Tibial nerve (tissue), 4 donors: ENCODE measurements at regions not wholly inside any gene's neighbourhood (a gene's known extent, or its start where the extent isn't known, plus 50 kb on each side); places are given as distances from the start of the nearest gene placed in this dataset.

Source experiments
- EP300 ChIP-seq, 2 donors: sonication (generic); formaldehyde crosslinking; IDR thresholded peaks; one replicate each; pipeline ENCODE4 v1.6.1; 2017; ENCODE audit warnings: antibody characterized with exemption in 2 of 2, mild to moderate bottlenecking in 1 of 2
- POLR2A ChIP-seq, 2 donors: fragments of 450-650 bp; IDR thresholded peaks; one replicate each; pipeline ENCODE4 v1.6.1; 2017; ENCODE audit warnings: antibody characterized with exemption in 2 of 2, mild to moderate bottlenecking in 2 of 2, moderate library complexity in 2 of 2
- TF ChIP-seq, protein P1 (sequence below), 5 experiments: fragments of 200-600 bp in 3 of 5; fragments of 450-650 bp in 2 of 5; sonication (generic) in 3 of 5; IDR thresholded peaks; one replicate each; pipeline ENCODE4 v1.5.1; 2016 to 2019; ENCODE audit warnings: antibody characterized with exemption in 5 of 5, mild to moderate bottlenecking in 3 of 5, moderate library complexity in 2 of 5

DNA sequence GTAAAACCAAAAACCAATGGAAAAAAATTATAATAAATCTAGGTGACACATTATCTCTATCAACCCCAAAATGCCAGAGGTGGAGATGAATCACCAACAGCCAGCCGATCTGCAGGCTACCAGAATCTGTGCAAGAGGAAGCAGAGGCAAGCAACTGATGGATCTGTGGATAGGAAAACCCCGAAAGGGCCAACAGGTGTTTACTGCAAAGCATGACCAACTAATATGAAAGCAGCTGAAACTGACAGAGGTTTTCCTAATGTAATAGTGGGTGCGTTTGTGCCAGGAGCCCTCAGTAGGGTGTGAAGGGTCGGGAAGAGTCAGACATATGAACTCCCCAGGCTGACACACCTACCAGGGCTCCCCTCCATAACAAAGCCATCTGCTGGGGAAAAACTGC is 554.6 kb downstream of the RFC3 start:
- TF ChIP-seq, protein P1, sequence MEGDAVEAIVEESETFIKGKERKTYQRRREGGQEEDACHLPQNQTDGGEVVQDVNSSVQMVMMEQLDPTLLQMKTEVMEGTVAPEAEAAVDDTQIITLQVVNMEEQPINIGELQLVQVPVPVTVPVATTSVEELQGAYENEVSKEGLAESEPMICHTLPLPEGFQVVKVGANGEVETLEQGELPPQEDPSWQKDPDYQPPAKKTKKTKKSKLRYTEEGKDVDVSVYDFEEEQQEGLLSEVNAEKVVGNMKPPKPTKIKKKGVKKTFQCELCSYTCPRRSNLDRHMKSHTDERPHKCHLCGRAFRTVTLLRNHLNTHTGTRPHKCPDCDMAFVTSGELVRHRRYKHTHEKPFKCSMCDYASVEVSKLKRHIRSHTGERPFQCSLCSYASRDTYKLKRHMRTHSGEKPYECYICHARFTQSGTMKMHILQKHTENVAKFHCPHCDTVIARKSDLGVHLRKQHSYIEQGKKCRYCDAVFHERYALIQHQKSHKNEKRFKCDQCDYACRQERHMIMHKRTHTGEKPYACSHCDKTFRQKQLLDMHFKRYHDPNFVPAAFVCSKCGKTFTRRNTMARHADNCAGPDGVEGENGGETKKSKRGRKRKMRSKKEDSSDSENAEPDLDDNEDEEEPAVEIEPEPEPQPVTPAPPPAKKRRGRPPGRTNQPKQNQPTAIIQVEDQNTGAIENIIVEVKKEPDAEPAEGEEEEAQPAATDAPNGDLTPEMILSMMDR (IDR thresholded peaks at IDR 0.05), result no peak
- TF ChIP-seq POLR2A (IDR thresholded peaks at IDR 0.05), result no peak
- TF ChIP-seq EP300 (IDR thresholded peaks at IDR 0.05), result no peak
